ENCODE measurements at regions not wholly inside any gene's neighbourhood (a gene's known extent, or its start where the extent isn't known, plus 50 kb on each side); places are given as distances from the start of the nearest gene placed in this dataset.
"Not testable (repeated sequence)": the region's sequence is repeated elsewhere in the genome, so short reads cannot be mapped to it uniquely, and the experiment has no call there.

GRCh38 chr2:43013821-43014345 lies 212.5 kb downstream of the ZFP36L2 start:
- no peak for DNase-seq (ENCODE audit: low spot score)

DNA sequence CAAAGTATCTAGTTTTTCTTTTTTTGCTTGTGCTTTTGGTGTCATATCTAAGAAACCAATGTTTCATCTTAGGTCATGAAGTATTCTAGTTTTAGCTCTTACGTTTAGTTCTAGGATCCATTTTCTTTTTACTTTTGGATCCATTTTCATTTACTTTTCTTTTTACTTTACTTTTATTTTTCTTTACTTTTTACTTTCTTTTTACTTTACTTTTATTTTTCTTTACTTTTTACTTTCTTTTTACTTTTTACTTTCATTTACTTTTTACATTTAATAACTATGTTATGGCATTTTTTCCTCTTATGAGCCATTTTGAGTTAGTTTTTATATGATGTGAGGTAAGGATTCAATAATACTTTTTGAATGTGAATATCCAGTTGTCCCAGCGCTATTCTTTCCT lies 213.4 kb downstream of the ZFP36L2 start:
- DNase-seq (ENCODE audit: low spot score): no peak

DNA sequence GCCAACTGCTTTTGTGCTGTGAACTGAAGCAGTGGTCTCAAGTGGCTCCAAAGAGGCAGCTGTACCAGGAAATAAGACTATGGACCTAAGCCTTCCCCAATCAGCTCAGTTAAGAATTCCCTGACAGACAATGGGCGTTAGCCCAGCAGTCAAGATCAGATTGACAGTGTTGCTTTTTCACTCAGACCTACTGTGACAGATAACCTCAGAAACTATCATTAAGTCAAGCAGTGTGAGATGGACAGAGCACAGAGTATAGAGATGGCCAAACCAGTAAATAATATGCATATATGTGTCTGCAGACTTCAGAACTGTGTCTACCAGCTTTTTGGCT lies 215.3 kb downstream of the ZFP36L2 start:
- no peak for DNase-seq (ENCODE audit: low spot score)

DNA sequence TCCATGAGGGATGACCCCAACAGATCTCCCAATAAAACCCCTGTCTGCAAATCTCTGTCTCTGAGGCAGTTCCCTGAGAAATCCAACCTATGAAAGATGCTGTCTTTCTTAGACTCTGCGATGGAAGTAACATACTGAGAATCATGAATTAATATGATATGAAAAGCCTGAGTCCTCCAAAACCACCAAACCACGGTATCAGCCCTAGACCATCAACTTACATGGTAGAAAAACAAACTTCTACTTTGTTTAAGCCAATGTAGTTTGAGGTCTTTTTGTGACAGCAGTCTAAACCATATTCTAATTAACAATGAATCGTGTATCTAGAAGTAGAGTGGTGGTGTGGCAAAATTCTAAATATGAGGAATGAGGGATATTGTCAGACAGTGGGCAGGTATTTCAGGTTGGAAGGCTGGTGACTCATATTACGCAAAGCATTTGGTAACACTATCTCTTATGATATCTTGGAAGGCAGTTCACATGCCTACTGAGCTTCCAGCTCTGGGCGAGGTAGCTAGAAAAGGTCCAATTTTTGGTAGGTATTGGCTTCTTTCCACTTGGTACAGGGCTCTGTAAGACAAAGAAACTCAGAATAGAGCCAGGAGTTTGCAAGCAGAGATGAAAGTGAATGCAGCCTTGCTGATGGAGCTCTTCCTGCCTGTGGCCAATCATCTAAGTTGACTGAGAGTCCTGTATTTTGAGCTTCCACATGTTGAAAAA lies 215.8 kb downstream of the ZFP36L2 start:
- peak; percentile 64 for DNase-seq (ENCODE audit: low spot score)

DNA sequence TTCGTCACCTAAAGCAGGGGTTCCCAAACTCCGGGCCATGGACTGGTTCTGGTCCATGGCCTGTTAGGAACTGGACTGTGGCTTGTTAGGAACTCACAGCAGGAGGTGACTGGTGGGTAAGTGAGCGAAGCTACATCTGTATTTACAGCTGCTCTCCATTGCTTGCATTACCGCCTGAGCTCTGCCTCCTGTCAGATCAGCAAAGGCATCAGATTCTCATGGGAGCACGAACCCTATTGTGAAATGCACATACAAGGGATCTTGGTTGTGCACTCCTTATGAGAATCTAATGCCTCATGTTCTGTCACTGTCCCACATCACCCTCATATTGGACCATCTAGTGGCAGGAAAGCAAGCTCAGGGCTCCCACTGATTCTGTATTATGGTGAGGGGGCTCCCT lies 217.0 kb downstream of the ZFP36L2 start:
- no peak for DNase-seq (ENCODE audit: low spot score)

DNA sequence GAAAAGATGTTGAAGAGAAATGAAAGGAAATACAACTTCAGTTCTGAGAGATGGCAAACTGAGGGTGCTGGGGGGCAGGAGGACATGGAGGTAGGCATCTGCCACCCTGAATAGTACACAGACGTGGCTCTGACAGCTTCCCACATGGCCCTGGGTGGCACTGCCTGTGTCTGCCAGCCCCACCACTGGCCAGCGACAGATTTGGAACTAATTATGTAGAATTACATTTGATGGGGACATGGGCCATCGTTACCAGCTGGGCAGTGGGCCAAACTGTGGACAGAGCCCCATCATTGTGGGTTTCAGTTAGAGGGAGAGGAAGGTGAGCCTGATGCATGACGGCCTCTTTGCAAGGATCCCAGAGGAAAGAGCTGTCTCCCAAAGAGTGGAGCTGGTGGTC lies 216.0 kb upstream of the HAAO start:
- DNase-seq (ENCODE audit: low spot score): no peak

DNA sequence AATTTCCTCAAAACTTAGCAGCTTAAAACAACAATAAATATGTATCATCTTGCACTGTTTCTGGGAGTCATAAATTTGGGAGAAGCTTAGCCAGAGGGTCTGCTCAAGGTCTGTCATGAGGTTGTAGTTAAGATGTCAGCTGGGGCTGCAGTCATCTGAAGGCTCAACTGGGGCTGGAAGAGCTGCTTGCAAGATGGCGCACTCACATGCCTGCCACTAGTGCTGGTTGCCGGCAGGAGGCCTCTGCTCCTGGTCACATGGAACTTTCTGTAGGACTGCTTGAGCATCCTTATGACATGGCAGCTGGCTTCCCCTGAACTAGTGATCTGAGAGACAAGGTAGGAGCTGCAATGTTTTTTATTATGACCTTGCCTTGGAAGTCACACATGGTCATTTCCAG lies 215.5 kb upstream of the HAAO start:
- DNase-seq (ENCODE audit: low spot score): no peak

- no peak for DNase-seq (ENCODE audit: low spot score)
Measured at GRCh38 chr2:43006834-43007543, 214.6 kb upstream of the HAAO start.

- DNase-seq (ENCODE audit: low spot score): no peak
Measured at GRCh38 chr2:43005975-43006833, 213.8 kb upstream of the HAAO start.

DNA sequence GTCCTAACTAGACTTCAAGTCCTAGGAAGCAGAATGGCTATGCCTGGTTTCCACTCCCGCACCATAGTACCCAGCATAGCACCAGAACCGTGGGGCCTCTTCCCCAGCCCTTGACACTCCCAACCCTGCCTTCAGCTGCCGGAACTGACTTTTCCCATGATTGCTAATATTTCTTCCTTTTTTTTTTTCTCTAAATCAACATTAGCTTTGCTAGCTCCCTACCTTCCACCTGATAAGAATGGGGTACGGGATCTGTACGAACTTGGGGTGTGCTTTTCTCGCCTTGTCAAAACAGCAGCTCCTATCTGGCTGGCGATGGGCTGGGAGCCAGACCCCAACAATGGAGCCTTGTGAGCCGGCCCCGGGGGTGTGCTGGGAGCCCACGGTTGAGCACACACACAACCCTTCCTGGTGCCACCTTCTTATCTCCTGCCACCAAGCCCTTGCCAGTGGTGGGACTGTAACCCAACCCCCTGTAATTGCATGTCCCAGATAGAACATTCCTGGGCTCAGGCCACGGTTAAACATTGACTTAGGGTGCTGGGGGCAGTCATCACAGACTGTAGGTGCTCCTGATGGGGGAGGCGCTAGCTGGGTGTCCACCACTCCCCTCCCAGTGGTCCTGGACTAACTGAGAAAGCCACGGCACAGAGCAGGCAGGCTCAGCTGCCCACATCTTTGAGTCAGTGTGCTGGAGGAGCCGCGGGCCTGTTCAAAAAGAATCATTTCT lies 213.0 kb upstream of the HAAO start:
- peak; percentile 84 for DNase-seq (ENCODE audit: low spot score)

DNA sequence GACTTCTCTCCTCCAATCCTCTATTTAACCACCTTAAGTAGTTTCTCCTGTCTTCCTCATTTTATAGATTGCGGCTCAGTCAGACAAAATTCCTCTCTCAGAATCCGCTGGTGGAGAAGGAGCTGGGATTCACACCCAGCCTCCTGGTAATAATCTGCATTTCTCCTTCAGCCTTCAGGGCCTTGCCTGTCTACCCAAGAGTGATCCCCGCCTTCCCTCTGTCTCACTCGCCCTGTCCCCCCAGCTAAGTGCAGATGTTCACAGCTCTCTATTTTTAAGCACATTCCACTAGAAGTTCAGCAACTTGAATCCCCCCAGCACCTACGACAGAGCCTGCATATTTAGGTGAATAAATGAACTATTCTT lies 212.5 kb upstream of the HAAO start:
- no peak for DNase-seq (ENCODE audit: low spot score)

DNA sequence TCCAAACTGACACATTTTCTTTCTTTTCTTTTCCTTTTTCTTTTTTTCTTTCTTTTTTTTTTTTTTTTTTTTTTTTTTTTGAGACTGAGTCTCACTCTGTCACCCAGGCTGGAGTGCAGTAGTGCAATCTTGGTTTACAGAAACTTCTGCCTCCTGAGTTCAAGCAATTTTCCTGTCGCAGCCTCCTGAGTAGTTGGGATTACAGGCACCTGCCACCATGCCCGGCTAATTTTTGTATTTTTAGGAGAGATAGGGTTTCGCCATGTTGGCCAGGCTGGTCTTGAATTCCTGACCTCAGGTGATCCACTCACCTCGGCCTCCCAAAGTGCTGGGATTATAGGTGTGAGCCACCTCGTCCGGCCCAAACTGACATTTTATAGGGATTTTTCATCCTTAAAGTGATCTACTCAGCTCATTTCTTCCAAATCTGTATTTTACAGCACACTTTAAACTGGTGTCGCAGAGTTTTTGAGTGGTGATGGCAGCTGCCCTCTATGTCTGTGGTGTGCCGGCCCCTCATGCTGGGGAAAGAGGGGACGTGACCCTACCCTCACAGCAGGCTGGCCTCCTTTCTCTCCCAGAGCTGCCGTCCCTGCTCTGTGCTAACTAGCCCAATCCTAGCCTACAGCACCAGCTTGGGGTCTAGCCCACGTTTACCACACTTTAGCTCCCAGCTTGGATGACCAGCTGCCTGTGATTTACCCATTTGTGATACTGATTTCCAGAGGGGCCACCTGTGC lies 211.9 kb upstream of the HAAO start:
- DNase-seq (ENCODE audit: low spot score): not testable (repeated sequence)

DNA sequence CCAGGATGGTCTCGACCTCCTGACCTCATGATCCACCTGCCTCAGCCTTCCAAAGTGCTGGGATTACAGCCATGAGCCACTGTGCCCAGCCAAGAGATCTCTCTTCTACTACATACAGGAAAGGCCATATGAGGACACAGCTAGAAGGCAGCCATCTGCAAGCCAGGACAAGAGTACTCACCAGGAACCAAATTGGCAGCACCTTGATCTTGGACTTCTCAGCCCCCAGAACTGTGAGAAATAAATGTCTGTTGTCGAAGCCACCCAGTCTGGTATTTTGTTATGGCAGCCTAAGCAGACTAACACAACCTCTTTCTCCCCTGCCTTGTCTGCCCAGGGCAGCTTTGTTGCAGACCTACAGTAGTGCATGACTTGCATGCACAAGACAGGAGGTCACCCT lies 211.3 kb upstream of the HAAO start:
- DNase-seq (ENCODE audit: low spot score): no peak

- DNase-seq (ENCODE audit: low spot score): no peak
Measured at GRCh38 chr2:43001787-43002468, 209.5 kb upstream of the HAAO start.

DNA sequence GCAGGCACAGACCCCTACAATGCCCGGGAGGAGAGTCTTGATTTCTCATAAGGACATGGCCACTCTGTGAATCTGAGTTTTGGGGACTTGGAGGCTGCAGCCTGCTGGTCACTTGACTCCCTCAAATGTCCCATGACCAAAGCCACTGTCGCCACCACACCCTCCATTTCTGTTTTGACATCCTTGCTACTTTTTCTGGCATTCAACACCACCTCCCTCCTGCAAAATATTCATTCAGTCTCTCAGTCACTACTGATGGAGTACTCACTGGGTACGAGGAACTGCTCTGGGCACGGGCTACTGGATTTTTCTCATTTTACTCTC lies 208.6 kb upstream of the HAAO start:
- DNase-seq (ENCODE audit: low spot score): no peak

DNA sequence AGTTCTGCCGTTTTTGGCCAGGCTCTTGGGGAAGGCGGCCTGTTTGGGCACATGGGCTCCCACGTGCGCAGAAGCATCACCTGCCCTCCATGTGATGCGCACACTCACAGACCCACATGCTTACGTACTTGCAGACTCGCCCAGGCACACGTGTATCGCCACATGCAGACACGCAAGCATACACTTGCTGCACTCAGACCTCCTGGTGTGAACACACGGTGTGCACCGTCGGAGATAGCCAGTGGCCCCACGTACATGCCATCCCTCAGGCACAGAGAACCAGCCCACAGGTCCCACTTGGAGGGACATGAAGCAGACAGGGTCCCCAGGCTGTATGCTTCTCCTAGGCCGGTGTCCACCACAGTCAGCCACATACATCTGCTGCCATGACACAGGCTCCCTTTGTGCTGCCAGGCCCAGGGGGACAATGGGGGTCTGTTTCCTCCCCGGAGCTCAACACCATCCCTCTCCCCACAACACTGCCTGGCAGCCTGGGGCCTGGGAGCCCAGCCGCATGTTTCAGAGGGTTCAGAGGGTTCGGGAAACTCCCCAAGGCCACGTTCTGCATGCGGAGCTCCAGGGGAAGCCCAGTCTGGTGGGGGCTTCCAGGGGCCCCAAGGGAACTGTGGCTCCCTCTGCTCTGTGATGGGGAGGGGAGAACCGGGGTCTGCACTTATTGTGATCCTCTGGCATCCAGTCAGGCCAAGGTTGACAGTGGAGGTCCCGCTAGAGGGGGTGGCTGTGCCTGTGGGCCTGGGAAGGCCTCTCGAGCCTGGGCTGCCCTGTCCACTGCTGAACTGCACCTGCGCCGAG lies 208.1 kb upstream of the HAAO start:
- no peak for DNase-seq (ENCODE audit: low spot score)

DNA sequence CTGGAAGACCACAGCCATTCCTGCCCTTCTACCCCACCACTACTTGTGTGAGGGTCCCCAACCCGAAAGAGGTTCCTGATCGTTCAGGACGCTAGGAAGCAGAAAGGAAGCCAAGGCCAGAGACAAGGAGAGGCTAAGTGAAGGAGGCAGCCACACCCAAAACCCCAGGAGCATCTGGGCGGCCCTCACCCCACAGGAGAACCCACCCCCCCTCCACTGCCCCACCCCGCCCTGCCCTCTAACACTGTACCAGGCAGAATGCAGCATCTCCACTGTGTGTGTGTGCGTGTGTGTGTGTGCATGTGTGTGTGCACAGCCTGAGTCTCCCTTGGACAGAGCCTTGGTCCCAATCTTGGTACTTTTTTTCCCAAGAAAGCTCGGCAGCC lies 207.5 kb upstream of the HAAO start:
- peak; percentile 43 for DNase-seq (ENCODE audit: low spot score)

- peak; percentile 46 for DNase-seq (ENCODE audit: low spot score)
Measured at GRCh38 chr2:42999391-42999841, 207.0 kb upstream of the HAAO start.

GRCh38 chr2:42998721-42999120 lies 206.3 kb upstream of the HAAO start:
- no peak for DNase-seq (ENCODE audit: low spot score)

DNA sequence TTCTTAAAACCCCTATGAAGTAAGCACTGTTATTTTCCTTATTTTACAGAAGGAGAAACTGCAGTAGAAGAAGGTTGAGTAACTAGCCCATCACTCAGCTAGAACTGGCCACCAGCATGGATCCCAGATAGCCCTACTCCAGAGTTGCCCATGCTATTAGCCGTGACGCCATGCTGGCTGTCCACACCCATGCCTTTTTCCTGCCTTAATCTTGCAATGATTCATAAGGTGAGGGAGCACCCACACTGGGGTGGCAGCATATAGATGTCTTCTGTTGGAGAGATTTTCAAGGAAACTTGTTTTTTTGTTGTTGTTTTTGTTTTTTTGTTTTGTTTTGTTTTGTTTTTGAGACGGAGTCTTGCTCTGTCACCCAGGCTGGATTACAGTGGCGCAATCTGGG lies 204.1 kb upstream of the HAAO start:
- no peak for DNase-seq (ENCODE audit: low spot score)
